Type B pancreatic cell (in vitro differentiated cells): ENCODE measurements at regions not wholly inside any gene's neighbourhood (a gene's known extent, or its start where the extent isn't known, plus 50 kb on each side); places are given as distances from the start of the nearest gene placed in this dataset.

Source experiments
- DNase-seq: peaks from one replicate; pipeline ENCODE4 v3.0.0; 2021; ENCODE audit warnings: mixed read lengths; ENCODE audit not compliant: unreplicated experiment; ENCODE audit errors: extremely low spot score
- H3K27ac Mint-ChIP-seq: 2 replicates; pipeline ENCODE4 v1.8.0; 2021; ENCODE audit warnings: mild to moderate bottlenecking, mixed read lengths
- H3K27me3 Mint-ChIP-seq: 2 replicates; pipeline ENCODE4 v1.8.0; 2021; ENCODE audit warnings: mixed read lengths
- H3K36me3 Mint-ChIP-seq: 2 replicates; pipeline ENCODE4 v1.8.0; 2021; ENCODE audit warnings: mixed read lengths
- H3K4me1 Mint-ChIP-seq: one replicate; pipeline ENCODE4 v1.8.0; 2021; ENCODE audit warnings: mixed read lengths; ENCODE audit not compliant: unreplicated experiment
- H3K4me3 Mint-ChIP-seq: 2 replicates; pipeline ENCODE4 v1.8.0; 2021; ENCODE audit warnings: mild to moderate bottlenecking, mixed read lengths
- H3K9me3 Mint-ChIP-seq: 2 replicates; pipeline ENCODE4 v1.8.0; 2021; ENCODE audit warnings: mixed read lengths
- TF ChIP-seq, protein P1 (sequence below): fragments of 200-600 bp; sonication (generic); conservative IDR thresholded peaks from 2 replicates; pipeline ENCODE4 v1.5.0; 2021; ENCODE audit warnings: antibody characterized with exemption, mild to moderate bottlenecking

DNA sequence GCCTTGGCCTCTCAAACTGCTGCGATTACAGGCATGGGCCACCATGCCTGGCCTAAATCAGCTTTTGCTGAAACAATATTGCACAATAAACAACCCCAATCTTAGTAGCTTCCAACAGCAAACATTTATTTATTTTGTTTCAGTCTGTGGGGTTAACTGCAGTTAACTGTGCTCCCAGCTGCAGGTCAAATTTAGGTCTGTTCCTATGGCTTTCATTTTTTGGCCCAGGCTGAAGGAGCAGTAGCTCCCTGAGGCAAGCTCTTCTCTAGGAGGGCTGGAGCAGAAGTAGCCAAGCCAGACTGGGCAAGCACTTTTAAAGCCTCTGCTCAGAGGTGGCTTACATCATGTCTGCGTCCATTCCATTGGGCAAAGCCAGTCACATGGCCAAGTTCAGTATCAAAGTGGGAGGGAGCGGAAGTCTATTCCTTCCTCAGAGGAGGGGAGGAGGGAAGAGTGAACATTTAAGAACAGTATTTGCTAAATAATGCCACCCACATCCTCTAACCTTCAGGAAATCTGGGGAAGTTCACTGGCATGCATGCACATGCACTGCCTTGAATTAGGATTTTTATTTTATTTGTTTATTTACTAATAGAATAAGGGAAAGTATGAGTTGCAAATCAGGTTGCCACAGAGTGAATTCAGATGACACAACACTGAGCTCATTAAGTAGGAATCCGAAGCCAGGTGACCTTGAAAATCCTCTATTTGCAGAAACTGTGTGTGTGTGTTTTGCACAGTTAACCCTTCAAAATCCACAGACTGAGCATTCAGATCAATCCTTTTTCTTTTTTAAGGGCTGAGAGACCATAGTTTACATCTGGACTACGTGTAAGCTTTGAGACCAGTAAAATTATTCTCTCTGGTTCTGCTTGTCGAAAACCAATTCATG is 122.0 kb upstream of the SEL1L start:
- TF ChIP-seq, protein P1, sequence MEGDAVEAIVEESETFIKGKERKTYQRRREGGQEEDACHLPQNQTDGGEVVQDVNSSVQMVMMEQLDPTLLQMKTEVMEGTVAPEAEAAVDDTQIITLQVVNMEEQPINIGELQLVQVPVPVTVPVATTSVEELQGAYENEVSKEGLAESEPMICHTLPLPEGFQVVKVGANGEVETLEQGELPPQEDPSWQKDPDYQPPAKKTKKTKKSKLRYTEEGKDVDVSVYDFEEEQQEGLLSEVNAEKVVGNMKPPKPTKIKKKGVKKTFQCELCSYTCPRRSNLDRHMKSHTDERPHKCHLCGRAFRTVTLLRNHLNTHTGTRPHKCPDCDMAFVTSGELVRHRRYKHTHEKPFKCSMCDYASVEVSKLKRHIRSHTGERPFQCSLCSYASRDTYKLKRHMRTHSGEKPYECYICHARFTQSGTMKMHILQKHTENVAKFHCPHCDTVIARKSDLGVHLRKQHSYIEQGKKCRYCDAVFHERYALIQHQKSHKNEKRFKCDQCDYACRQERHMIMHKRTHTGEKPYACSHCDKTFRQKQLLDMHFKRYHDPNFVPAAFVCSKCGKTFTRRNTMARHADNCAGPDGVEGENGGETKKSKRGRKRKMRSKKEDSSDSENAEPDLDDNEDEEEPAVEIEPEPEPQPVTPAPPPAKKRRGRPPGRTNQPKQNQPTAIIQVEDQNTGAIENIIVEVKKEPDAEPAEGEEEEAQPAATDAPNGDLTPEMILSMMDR: no peak
- DNase-seq: no peak
- Mint-ChIP-seq H3K9me3 (peaks cover 12% of the 10 kb centered on the region), H3K4me3 (no peak overlapping the region), H3K36me3 (no peaks in the 10 kb centered on the region), H3K27me3 (peaks cover 4% of the 10 kb centered on the region), H3K27ac (no peak overlapping the region), H3K4me1 (peaks cover 9% of the 10 kb centered on the region)

DNA sequence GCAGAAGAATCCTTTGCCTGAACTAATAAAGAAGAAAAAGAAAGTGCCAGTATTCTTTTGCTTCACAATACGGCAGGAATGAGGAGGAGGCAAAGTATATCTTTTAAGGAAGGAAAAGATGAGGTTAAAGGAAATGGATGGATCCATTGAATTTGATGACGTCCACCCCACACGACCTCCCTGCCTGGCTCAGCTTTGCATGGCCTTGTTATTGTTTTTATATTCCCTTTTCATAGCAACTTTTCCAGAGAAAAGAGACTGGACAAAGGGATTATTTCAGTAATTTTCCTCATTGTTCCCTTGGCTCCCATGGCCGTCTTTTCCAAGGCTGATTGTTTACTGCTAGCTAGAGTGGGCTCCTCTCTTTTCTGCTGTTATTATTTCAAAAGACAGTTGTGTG is 123.2 kb upstream of the SEL1L start:
- Mint-ChIP-seq H3K4me3 (no peak overlapping the region), H3K36me3 (no peaks in the 10 kb centered on the region), H3K27me3 (peaks cover 8% of the 10 kb centered on the region), H3K9me3 (peaks cover 12% of the 10 kb centered on the region), H3K27ac (no peak overlapping the region), H3K4me1 (peaks cover 9% of the 10 kb centered on the region)
- no peak for DNase-seq
- TF ChIP-seq, protein P1: no peak

DNA sequence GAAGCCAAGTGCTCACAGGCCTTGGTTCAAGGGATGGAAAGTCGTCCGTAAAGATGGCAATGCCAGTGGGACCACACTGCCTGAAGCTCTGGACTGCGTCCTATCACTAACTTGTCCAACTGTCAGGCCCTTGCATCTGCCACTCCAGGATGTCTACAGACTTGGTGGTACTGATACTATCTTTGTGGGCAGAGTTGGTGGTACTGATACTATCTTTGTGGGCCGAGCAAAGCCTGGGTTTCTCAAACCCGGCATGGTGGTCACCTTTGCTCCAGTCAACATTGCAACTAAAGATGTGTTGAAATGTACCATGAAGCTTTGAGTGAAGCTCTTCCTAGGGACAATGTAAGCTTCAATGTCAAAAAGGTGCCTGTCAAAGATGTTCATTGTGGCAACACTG is 128.4 kb upstream of the SEL1L start:
- peaks cover 4% of the 10 kb centered on the region for H3K27me3 Mint-ChIP-seq
- no peak overlapping the region for H3K4me3 Mint-ChIP-seq
- TF ChIP-seq, protein P1: no peak
- no peak for DNase-seq
- no peaks in the 10 kb centered on the region for H3K9me3 Mint-ChIP-seq
- H3K36me3 Mint-ChIP-seq: no peaks in the 10 kb centered on the region
- H3K4me1 Mint-ChIP-seq: peaks cover 3% of the 10 kb centered on the region
- H3K27ac Mint-ChIP-seq: no peak overlapping the region

DNA sequence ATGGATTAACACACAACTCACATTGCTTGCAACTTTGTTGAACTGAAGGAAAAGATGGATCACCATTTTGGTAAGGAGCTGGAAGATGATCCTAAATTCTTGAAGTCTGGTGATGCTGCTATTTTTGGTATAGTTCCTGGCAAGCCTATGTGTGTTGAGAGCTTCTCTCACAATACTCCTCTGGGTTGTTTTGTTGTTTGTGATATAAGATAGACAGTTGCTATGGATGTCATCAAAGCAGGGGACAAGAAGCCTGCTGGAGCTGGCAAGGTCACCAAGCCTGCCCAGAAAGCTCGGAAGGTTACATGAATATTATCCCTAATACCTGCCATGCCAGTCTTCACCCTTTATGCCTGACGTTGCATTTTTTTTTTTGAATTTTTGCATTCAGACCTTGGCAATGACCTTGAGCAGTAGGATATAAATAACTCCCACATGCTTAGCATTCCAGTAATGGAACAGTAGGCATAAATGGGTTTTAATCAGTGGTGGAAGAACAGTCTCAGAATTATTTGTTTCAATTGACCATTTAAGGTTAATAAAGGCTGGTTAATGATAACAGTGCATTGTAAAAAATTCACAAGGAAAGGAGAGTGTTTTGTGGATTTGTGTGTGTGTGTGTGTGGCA is 129.0 kb upstream of the SEL1L start:
- no peak for DNase-seq
- Mint-ChIP-seq H3K4me3 (no peak overlapping the region), H3K9me3 (no peaks in the 10 kb centered on the region), H3K27me3 (peaks cover 4% of the 10 kb centered on the region), H3K27ac (no peak overlapping the region), H3K36me3 (no peaks in the 10 kb centered on the region), H3K4me1 (no peaks in the 10 kb centered on the region)
- TF ChIP-seq, protein P1: no peak

DNA sequence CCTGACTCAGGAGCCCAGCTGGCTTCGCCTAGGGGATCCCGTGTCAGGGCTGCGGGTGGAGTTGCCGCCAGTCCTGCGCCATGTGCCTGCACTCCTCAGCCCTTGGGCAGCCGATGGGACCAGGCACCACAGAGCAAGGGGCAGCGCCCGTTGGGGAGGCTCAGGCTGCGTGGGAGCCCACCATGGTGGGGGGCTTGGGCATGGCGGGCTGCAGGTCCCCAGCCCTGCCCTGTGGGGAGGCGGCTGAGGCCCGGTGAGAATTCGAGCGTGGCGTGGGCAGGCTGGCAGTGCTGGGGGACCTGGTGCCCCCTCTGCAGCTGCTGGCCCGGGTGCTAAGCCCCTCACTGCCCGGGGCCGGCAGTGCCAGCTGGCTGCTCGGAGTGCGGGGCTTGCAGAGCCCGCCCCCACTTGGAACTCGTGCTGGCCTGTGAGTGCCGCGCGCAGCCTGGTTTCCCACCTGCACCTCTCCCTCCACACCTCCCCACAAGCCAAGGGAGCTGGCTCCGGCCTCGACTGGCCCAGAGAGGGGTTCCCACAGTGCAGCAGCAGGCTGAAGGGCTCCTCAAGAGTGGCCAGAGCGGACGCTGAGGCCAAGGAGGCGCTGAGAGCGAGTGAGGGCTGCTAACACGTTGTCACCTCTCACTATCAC is 135.1 kb upstream of the SEL1L start:
- H3K27ac Mint-ChIP-seq: no peak overlapping the region
- H3K9me3 Mint-ChIP-seq: peaks cover 4% of the 10 kb centered on the region
- no peak for DNase-seq
- no peaks in the 10 kb centered on the region for H3K36me3 Mint-ChIP-seq
- no peaks in the 10 kb centered on the region for H3K4me1 Mint-ChIP-seq
- TF ChIP-seq, protein P1: no peak
- no peak overlapping the region for H3K4me3 Mint-ChIP-seq
- H3K27me3 Mint-ChIP-seq: no peaks in the 10 kb centered on the region
